ENCODE measurements at regions not wholly inside any gene's neighbourhood (a gene's known extent, or its start where the extent isn't known, plus 50 kb on each side); places are given as distances from the start of the nearest gene placed in this dataset.
A peak's percentile ranks its signal among the peaks of the same experiment; 100 is the strongest.
"Not testable (repeated sequence)": the region's sequence is repeated elsewhere in the genome, so short reads cannot be mapped to it uniquely, and the experiment has no call there.

- peak in 1 of 2 donors; percentile 42 for DNase-seq (ENCODE audit: low spot score in 2 of 2)
- Histone ChIP-seq H3K4me3 (no peak overlapping the region), H3K9me3 (peaks cover 31 to 62% of the 10 kb centered on the region in 2 donors), H3K4me1 (no peaks in the 10 kb centered on the region), H3K36me3 (no peaks in the 10 kb centered on the region), H3K27ac (no peak overlapping the region), H3K27me3 (no peaks in the 10 kb centered on the region)
- intact Hi-C loops (cut with DNase I), result no loop called here
- TF ChIP-seq CTCF (IDR thresholded peaks at IDR 0.05), result no peak
Observed at GRCh38 chr12:34406228-34406995, 384.1 kb downstream of the ALG10 start.

GRCh38 chr12:34406996-34407300 is 384.7 kb downstream of the ALG10 start:
- DNase-seq (ENCODE audit: low spot score in 2 of 2), result peak in 1 of 2 donors; percentile 16
- TF ChIP-seq CTCF (IDR thresholded peaks at IDR 0.05), result no peak

GRCh38 chr12:34407813-34408212 is 385.5 kb downstream of the ALG10 start:
- H3K27ac ChIP-seq, result no peak overlapping the region
- H3K36me3 ChIP-seq, result no peaks in the 10 kb centered on the region
- H3K4me3 ChIP-seq, result no peak overlapping the region
- no peaks in the 10 kb centered on the region for H3K27me3 ChIP-seq
- intact Hi-C loops (cut with DNase I), result no loop called here
- H3K9me3 ChIP-seq, result peaks cover 32 to 70% of the 10 kb centered on the region in 2 donors
- no peak for TF ChIP-seq CTCF (IDR thresholded peaks at IDR 0.05)
- DNase-seq (ENCODE audit: low spot score in 2 of 2), result no peak
- no peaks in the 10 kb centered on the region for H3K4me1 ChIP-seq

More at GRCh38 chr12:34406996-34407300, 384.7 kb downstream of the ALG10 start:
- Histone ChIP-seq H3K27me3 (no peaks in the 10 kb centered on the region), H3K4me1 (no peaks in the 10 kb centered on the region), H3K36me3 (no peaks in the 10 kb centered on the region), H3K27ac (no peak overlapping the region), H3K9me3 (peaks cover 32 to 68% of the 10 kb centered on the region in 2 donors), H3K4me3 (no peak overlapping the region)
- intact Hi-C loops (cut with DNase I), result no loop called here

GRCh38 chr12:34431509-34431908 is 409.2 kb downstream of the ALG10 start:
- H3K4me3 ChIP-seq; H3K27me3 ChIP-seq; intact Hi-C loops (cut with DNase I); H3K9me3 ChIP-seq; H3K4me1 ChIP-seq; H3K27ac ChIP-seq; DNase-seq (ENCODE audit: low spot score in 2 of 2); H3K36me3 ChIP-seq: not testable (repeated sequence)

Data from ascending aorta (tissue), 2 donors.